CD14-positive monocyte (primary cell): ENCODE measurements at regions not wholly inside any gene's neighbourhood (a gene's known extent, or its start where the extent isn't known, plus 50 kb on each side); places are given as distances from the start of the nearest gene placed in this dataset.

Experiments used
- DNase-seq, 3 donors: peaks; one replicate each; pipeline ENCODE4 v3.0.0-alpha.2; 2011 to 2022
- H2AFZ ChIP-seq: 2 replicates; pipeline ENCODE4 v1.6.0; 2012; ENCODE audit warnings: mild to moderate bottlenecking, low read depth, low read length, inconsistent platforms; ENCODE audit not compliant: insufficient read depth, poor library complexity, severe bottlenecking
- H3K27ac ChIP-seq, 2 donors: 1 replicate in 1 of 2; 2 replicates in 1 of 2; pipeline ENCODE4 v1.5.1; 2012 to 2013; ENCODE audit warnings: low read length in 2 of 2, control low read depth in 1 of 2, inconsistent platforms in 1 of 2, low read depth in 1 of 2, mild to moderate bottlenecking in 1 of 2
- H3K27me3 ChIP-seq, 2 donors: one replicate each; pipeline versions ENCODE4 v1.6.0 to v1.6.1; 2011 to 2013; ENCODE audit warnings: low read length in 2 of 2; ENCODE audit not compliant: control insufficient read depth in 2 of 2, insufficient read depth in 2 of 2
- H3K36me3 ChIP-seq, 2 donors: replicated peaks in 1 of 2; 1 replicate in 1 of 2; 2 replicates in 1 of 2; pipeline versions ENCODE4 v1.5.1 to v1.6.1; 2012 to 2013; ENCODE audit warnings: low read length in 2 of 2, control low read depth in 1 of 2, inconsistent platforms in 1 of 2, mild to moderate bottlenecking in 1 of 2; ENCODE audit not compliant: insufficient read depth in 2 of 2, control insufficient read depth in 1 of 2
- H3K4me1 ChIP-seq, 2 donors: 1 replicate in 1 of 2; 2 replicates in 1 of 2; pipeline versions ENCODE4 v1.5.1 to v1.6.1; 2012 to 2013; ENCODE audit warnings: low read length in 2 of 2, control low read depth in 1 of 2, inconsistent platforms in 1 of 2, mild to moderate bottlenecking in 1 of 2, moderate library complexity in 1 of 2; ENCODE audit not compliant: insufficient read depth in 2 of 2, control insufficient read depth in 1 of 2
- H3K4me2 ChIP-seq: replicated peaks from 2 replicates; pipeline ENCODE3; 2012; ENCODE audit warnings: low read length, moderate library complexity, mild to moderate bottlenecking; ENCODE audit not compliant: poor library complexity, severe bottlenecking; ENCODE audit errors: extremely low read depth
- H3K4me3 ChIP-seq, 3 experiments: fragments of 200-600 bp in 1 of 3; sonication (generic) in 1 of 3; replicated peaks in 1 of 3; 1 replicate in 2 of 3; 2 replicates in 1 of 3; pipeline ENCODE4 v1.5.1; 2011 to 2013; ENCODE audit warnings: low read length in 3 of 3, mild to moderate bottlenecking in 3 of 3, control low read depth in 2 of 3, low read depth in 2 of 3, inconsistent platforms in 1 of 3, moderate library complexity in 1 of 3
- H3K79me2 ChIP-seq: 2 replicates; pipeline ENCODE4 v1.6.0; 2012; ENCODE audit warnings: mild to moderate bottlenecking, control low read depth, inconsistent platforms, low read length, moderate library complexity; ENCODE audit not compliant: insufficient read depth
- H3K9ac ChIP-seq: 2 replicates; pipeline ENCODE4 v1.6.0; 2017; ENCODE audit warnings: low read length, mild to moderate bottlenecking; ENCODE audit not compliant: insufficient read depth, poor library complexity, severe bottlenecking
- H3K9me3 ChIP-seq, 2 donors: replicated peaks in 1 of 2; 1 replicate in 1 of 2; 2 replicates in 1 of 2; pipeline versions ENCODE4 v1.5.1 to v1.6.1; 2012 to 2013; ENCODE audit warnings: low read length in 2 of 2, control low read depth in 1 of 2; ENCODE audit not compliant: control insufficient read depth in 1 of 2, insufficient read depth in 1 of 2
- H4K20me1 ChIP-seq: 2 replicates; pipeline ENCODE4 v1.6.0; 2012; ENCODE audit warnings: mild to moderate bottlenecking, low read length, control low read depth, moderate library complexity; ENCODE audit not compliant: insufficient read depth
- H3K27ac Mint-ChIP-seq, 7 donors: one replicate each; pipeline ENCODE4 v1.8.0; 2020; ENCODE audit warnings: mild to moderate bottlenecking in 7 of 7, mixed read lengths in 7 of 7, moderate library complexity in 6 of 7, inconsistent platforms in 2 of 7
- H3K27me3 Mint-ChIP-seq, 3 donors: one replicate each; pipeline ENCODE4 v1.8.0; 2021 to 2022; ENCODE audit warnings: low read depth in 3 of 3, mild to moderate bottlenecking in 3 of 3, mixed read lengths in 3 of 3, moderate library complexity in 3 of 3, inconsistent platforms in 1 of 3
- H3K36me3 Mint-ChIP-seq, 2 donors: one replicate each; pipeline ENCODE4 v1.8.0; 2020; ENCODE audit warnings: mixed read lengths in 2 of 2, inconsistent platforms in 1 of 2, mild to moderate bottlenecking in 1 of 2
- H3K4me1 Mint-ChIP-seq: one replicate; pipeline ENCODE4 v1.8.0; 2020; ENCODE audit warnings: mild to moderate bottlenecking, mixed read lengths
- H3K4me3 Mint-ChIP-seq, 2 donors: one replicate each; pipeline ENCODE4 v1.8.0; 2020; ENCODE audit warnings: mild to moderate bottlenecking in 2 of 2, mixed read lengths in 2 of 2, moderate library complexity in 1 of 2
- H3K9me3 Mint-ChIP-seq, 7 donors: one replicate each; pipeline ENCODE4 v1.8.0; 2020 to 2022; ENCODE audit warnings: mixed read lengths in 7 of 7, mild to moderate bottlenecking in 6 of 7, moderate library complexity in 6 of 7, inconsistent platforms in 2 of 7
- CTCF ChIP-seq: fragments of 200-600 bp; IDR thresholded peaks from one replicate; pipeline ENCODE4 v1.8.0; 2022; ENCODE audit warnings: antibody characterized with exemption, mild to moderate bottlenecking
- WGBS: methylation state at CpG from one replicate; pipeline ENCODE4 v1.1.5; 2013; ENCODE audit warnings: missing lambda C conversion rate; ENCODE audit not compliant: insufficient coverage; 5-methylcytosine and 5-hydroxymethylcytosine counted together
- intact Hi-C, 2 donors: fragments of 100-400 bp; cut with micrococcal nuclease; formaldehyde crosslinking; loops; one replicate each; pipeline versions ENCODE4 v1.15.0 to v1.15.1; 2023

GRCh38 chr1:36626435-36626834 lies 143.7 kb upstream of the CSF3R start:
- intact Hi-C loops = no loop called here
- TF ChIP-seq CTCF = no peak
- Mint-ChIP-seq H3K36me3 (no peaks in the 10 kb centered on the region), H3K27ac (no peak overlapping the region), H3K4me3 (no peak overlapping the region), H3K4me1 (peaks cover 1% of the 10 kb centered on the region), H3K9me3 (peaks cover 0 to 2% (median 0%) of the 10 kb centered on the region in 7 donors), H3K27me3 (peaks cover 6 to 11% (median 7%) of the 10 kb centered on the region in 3 donors)
- no peaks in the 10 kb centered on the region for H3K36me3 ChIP-seq
- no peaks in the 10 kb centered on the region for H4K20me1 ChIP-seq
- no peak overlapping the region for H3K4me3 ChIP-seq
- H3K9ac ChIP-seq = no peak overlapping the region
- no peaks in the 10 kb centered on the region for H3K9me3 ChIP-seq
- H3K4me1 ChIP-seq = no peaks in the 10 kb centered on the region
- H2AFZ ChIP-seq = no peak overlapping the region
- H3K27ac ChIP-seq = no peak overlapping the region
- H3K4me2 ChIP-seq = no peak overlapping the region
- peaks cover 0 to 2% of the 10 kb centered on the region in 2 donors for H3K27me3 ChIP-seq
- DNase-seq = no peak
- no peaks in the 10 kb centered on the region for H3K79me2 ChIP-seq

GRCh38 chr1:36625935-36626310 lies 143.2 kb upstream of the CSF3R start:
- Mint-ChIP-seq H3K4me1 (peaks cover 1% of the 10 kb centered on the region), H3K36me3 (no peaks in the 10 kb centered on the region), H3K27me3 (peaks cover 6 to 11% (median 7%) of the 10 kb centered on the region in 3 donors), H3K27ac (no peak overlapping the region), H3K9me3 (peaks cover 0 to 2% (median 0%) of the 10 kb centered on the region in 7 donors), H3K4me3 (peak overlapping the region in 1 of 2 donors; percentile 10)
- Histone ChIP-seq H3K9ac (no peak overlapping the region), H3K9me3 (no peaks in the 10 kb centered on the region), H4K20me1 (no peaks in the 10 kb centered on the region), H3K27me3 (peaks cover 0 to 2% of the 10 kb centered on the region in 2 donors), H3K4me3 (no peak overlapping the region), H3K4me1 (no peaks in the 10 kb centered on the region), H3K4me2 (no peak overlapping the region), H3K36me3 (no peaks in the 10 kb centered on the region), H2AFZ (no peak overlapping the region), H3K79me2 (no peaks in the 10 kb centered on the region), H3K27ac (no peak overlapping the region)
- DNase-seq = no peak
- WGBS = 95% methylated on average over 9 of the region's 11 CpGs
- intact Hi-C loops = no loop called here
- TF ChIP-seq CTCF = no peak
